ENCODE measurements at regions not wholly inside any gene's neighbourhood (a gene's known extent, or its start where the extent isn't known, plus 50 kb on each side); places are given as distances from the start of the nearest gene placed in this dataset.

GRCh38 chr10:107942826-107943225 lies 778.3 kb upstream of the SORCS1 start:
- Histone ChIP-seq H3K36me3 (ENCODE audit: insufficient read depth, low read length) (no peaks in the 10 kb centered on the region), H3K9ac (ENCODE audit: low read depth, low read length, poor library complexity, severe bottlenecking) (no peak overlapping the region), H3K4me1 (ENCODE audit: insufficient read depth, low read length, poor library complexity, severe bottlenecking) (no peaks in the 10 kb centered on the region), H2AFZ (ENCODE audit: low read length) (no peak overlapping the region), H3K4me2 (ENCODE audit: low read depth, low read length, poor library complexity, severe bottlenecking) (no peak overlapping the region), H3K4me3 (ENCODE audit: low read length, poor library complexity, severe bottlenecking) (no peak overlapping the region), H3K27me3 (ENCODE audit: insufficient read depth, low read length, poor library complexity, severe bottlenecking) (no peaks in the 10 kb centered on the region), H3K9me2 (replicated peaks; ENCODE audit: low read depth, low read length) (no peaks in the 10 kb centered on the region), H3K79me2 (ENCODE audit: insufficient read depth, low read length) (no peaks in the 10 kb centered on the region), H4K20me1 (ENCODE audit: insufficient read depth, low read length, poor library complexity, severe bottlenecking) (no peaks in the 10 kb centered on the region), H3F3A (ENCODE audit: low read depth) (no peaks in the 10 kb centered on the region), H3K9me3 (ENCODE audit: insufficient read depth, low read depth, low read length) (no peaks in the 10 kb centered on the region)
- TF ChIP-seq CTCF (conservative IDR thresholded peaks at IDR 0.05; ENCODE audit: low read length) (no peak), EZH2phosphoT487 (IDR thresholded peaks at IDR 0.05; ENCODE audit: borderline replicate concordance) (no peak)

- Histone ChIP-seq H3K9me3 (ENCODE audit: insufficient read depth, low read depth, low read length) (no peaks in the 10 kb centered on the region), H3K4me3 (ENCODE audit: low read length, poor library complexity, severe bottlenecking) (no peak overlapping the region), H3K4me1 (ENCODE audit: insufficient read depth, low read length, poor library complexity, severe bottlenecking) (no peaks in the 10 kb centered on the region), H3K9me2 (replicated peaks; ENCODE audit: low read depth, low read length) (no peaks in the 10 kb centered on the region), H3F3A (ENCODE audit: low read depth) (no peaks in the 10 kb centered on the region), H3K4me2 (ENCODE audit: low read depth, low read length, poor library complexity, severe bottlenecking) (no peak overlapping the region), H2AFZ (ENCODE audit: low read length) (no peak overlapping the region), H4K20me1 (ENCODE audit: insufficient read depth, low read length, poor library complexity, severe bottlenecking) (no peaks in the 10 kb centered on the region), H3K27me3 (ENCODE audit: insufficient read depth, low read length, poor library complexity, severe bottlenecking) (no peaks in the 10 kb centered on the region), H3K36me3 (ENCODE audit: insufficient read depth, low read length) (no peaks in the 10 kb centered on the region), H3K9ac (ENCODE audit: low read depth, low read length, poor library complexity, severe bottlenecking) (no peak overlapping the region), H3K79me2 (ENCODE audit: insufficient read depth, low read length) (no peaks in the 10 kb centered on the region)
- TF ChIP-seq CTCF (conservative IDR thresholded peaks at IDR 0.05; ENCODE audit: low read length) (no peak), EZH2phosphoT487 (IDR thresholded peaks at IDR 0.05; ENCODE audit: borderline replicate concordance) (no peak)
Observed at GRCh38 chr10:107933076-107933475, 768.6 kb upstream of the SORCS1 start.

GRCh38 chr10:107931808-107932207 lies 767.3 kb upstream of the SORCS1 start:
- H3F3A ChIP-seq (ENCODE audit: low read depth), result no peaks in the 10 kb centered on the region
- no peaks in the 10 kb centered on the region for H3K9me3 ChIP-seq (ENCODE audit: insufficient read depth, low read depth, low read length)
- no peaks in the 10 kb centered on the region for H3K27me3 ChIP-seq (ENCODE audit: insufficient read depth, low read length, poor library complexity, severe bottlenecking)
- H3K36me3 ChIP-seq (ENCODE audit: insufficient read depth, low read length), result no peaks in the 10 kb centered on the region
- H3K4me1 ChIP-seq (ENCODE audit: insufficient read depth, low read length, poor library complexity, severe bottlenecking), result no peaks in the 10 kb centered on the region
- no peak overlapping the region for H3K9ac ChIP-seq (ENCODE audit: low read depth, low read length, poor library complexity, severe bottlenecking)
- no peaks in the 10 kb centered on the region for H3K9me2 ChIP-seq (replicated peaks; ENCODE audit: low read depth, low read length)
- no peak overlapping the region for H3K4me3 ChIP-seq (ENCODE audit: low read length, poor library complexity, severe bottlenecking)
- no peak overlapping the region for H3K4me2 ChIP-seq (ENCODE audit: low read depth, low read length, poor library complexity, severe bottlenecking)
- no peaks in the 10 kb centered on the region for H4K20me1 ChIP-seq (ENCODE audit: insufficient read depth, low read length, poor library complexity, severe bottlenecking)
- no peak overlapping the region for H2AFZ ChIP-seq (ENCODE audit: low read length)
- no peaks in the 10 kb centered on the region for H3K79me2 ChIP-seq (ENCODE audit: insufficient read depth, low read length)
- no peak for TF ChIP-seq EZH2phosphoT487 (IDR thresholded peaks at IDR 0.05; ENCODE audit: borderline replicate concordance)
- no peak for TF ChIP-seq CTCF (conservative IDR thresholded peaks at IDR 0.05; ENCODE audit: low read length)

Measured in Loucy (cell line).